ENCODE measurements at regions not wholly inside any gene's neighbourhood (a gene's known extent, or its start where the extent isn't known, plus 50 kb on each side); places are given as distances from the start of the nearest gene placed in this dataset.
"Not testable (repeated sequence)": the region's sequence is repeated elsewhere in the genome, so short reads cannot be mapped to it uniquely, and the experiment has no call there.

GRCh38 chr1:217137210-217137881 is 414.1 kb upstream of the ESRRG start:
- DNase-seq = no peak

GRCh38 chr1:217136895-217137205 is 413.6 kb upstream of the ESRRG start:
- no peak for DNase-seq

GRCh38 chr1:217135987-217136894 is 413.0 kb upstream of the ESRRG start:
- no peak for DNase-seq

GRCh38 chr1:217135569-217135915 is 412.3 kb upstream of the ESRRG start:
- DNase-seq = no peak

- DNase-seq = no peak
Measured at GRCh38 chr1:217134857-217135568, 411.8 kb upstream of the ESRRG start.

- no peak for DNase-seq
Measured at GRCh38 chr1:217133958-217134856, 411.0 kb upstream of the ESRRG start.

- no peak for DNase-seq
Measured at GRCh38 chr1:217133092-217133491, 409.9 kb upstream of the ESRRG start.

- not testable (repeated sequence) for DNase-seq
Measured at GRCh38 chr1:217123340-217123739, 400.1 kb upstream of the ESRRG start.

GRCh38 chr1:217117973-217118465 is 394.8 kb upstream of the ESRRG start:
- DNase-seq = no peak

- DNase-seq = no peak
Measured at GRCh38 chr1:217115404-217116380, 392.5 kb upstream of the ESRRG start.

GRCh38 chr1:217109928-217110327 is 386.7 kb upstream of the ESRRG start:
- DNase-seq = no peak

GRCh38 chr1:217106231-217106901 is 383.1 kb upstream of the ESRRG start:
- no peak for DNase-seq

- DNase-seq = no peak
Measured at GRCh38 chr1:217105437-217105836, 382.2 kb upstream of the ESRRG start.

- DNase-seq = no peak
Measured at GRCh38 chr1:217097819-217098218, 374.6 kb upstream of the ESRRG start.

- no peak for DNase-seq
Measured at GRCh38 chr1:217096200-217096599, 373.0 kb upstream of the ESRRG start.

- DNase-seq = no peak
Measured at GRCh38 chr1:217095050-217095622, 371.9 kb upstream of the ESRRG start.

- no peak for DNase-seq
Measured at GRCh38 chr1:217091561-217091960, 368.3 kb upstream of the ESRRG start.

GRCh38 chr1:217090060-217090911 is 367.1 kb upstream of the ESRRG start:
- DNase-seq = peak; percentile 14
